Activated B cell treated with CpG ODN at 0.5 μM for 24 hours (primary cell): ENCODE measurements at regions not wholly inside any gene's neighbourhood (a gene's known extent, or its start where the extent isn't known, plus 50 kb on each side); places are given as distances from the start of the nearest gene placed in this dataset.

Experiments
- ATAC-seq: fragments of 200-7000 bp; cut with Tn5 transposase; one replicate; pipeline ENCODE4 v1.10.0; 2021; ENCODE audit warnings: low read depth, mild to moderate bottlenecking, moderate library complexity
- CTCF ChIA-PET: fragments of 350-600 bp; sonication (Branson Sonifier 250); formaldehyde crosslinking; loops from one replicate; lab custom pipeline; 2021; ENCODE audit warnings: antibody characterized with exemption; lab: Charles Lee
- POLR2A ChIA-PET: fragments of 350-600 bp; sonication (Branson Sonifier 250); formaldehyde crosslinking; loops from one replicate; lab custom pipeline; 2021; ENCODE audit warnings: antibody characterized with exemption; lab: Charles Lee
- DNase-seq: peaks from one replicate; pipeline ENCODE4 v3.0.0; 2022
- H3K27ac Mint-ChIP-seq: one replicate; pipeline ENCODE4 v1.8.0; 2020; ENCODE audit warnings: mixed read lengths
- H3K27me3 Mint-ChIP-seq: one replicate; pipeline ENCODE4 v1.8.0; 2021; ENCODE audit warnings: mixed read lengths
- H3K36me3 Mint-ChIP-seq: one replicate; pipeline ENCODE4 v1.8.0; 2021; ENCODE audit warnings: low read depth, mixed read lengths
- H3K4me1 Mint-ChIP-seq: one replicate; pipeline ENCODE4 v1.8.0; 2021; ENCODE audit warnings: mixed read lengths
- H3K4me3 Mint-ChIP-seq: one replicate; pipeline ENCODE4 v1.8.0; 2020; ENCODE audit warnings: mild to moderate bottlenecking, mixed read lengths
- H3K9me3 Mint-ChIP-seq: one replicate; pipeline ENCODE4 v1.8.0; 2020; ENCODE audit warnings: mixed read lengths
- CTCF ChIP-seq: fragments of 200-600 bp; IDR thresholded peaks from one replicate; pipeline ENCODE4 v1.8.0; 2022; ENCODE audit warnings: antibody characterized with exemption, mild to moderate bottlenecking
- intact Hi-C: fragments of 100-400 bp; cut with micrococcal nuclease; formaldehyde crosslinking; loops from one replicate; pipeline ENCODE4 v1.15.1; 2024

- no peak for TF ChIP-seq CTCF
- H3K4me3 Mint-ChIP-seq = no peak overlapping the region
- DNase-seq (no peak), ATAC-seq (no peak)
- no peaks in the 10 kb centered on the region for H3K9me3 Mint-ChIP-seq
- no peaks in the 10 kb centered on the region for H3K36me3 Mint-ChIP-seq
- no peaks in the 10 kb centered on the region for H3K4me1 Mint-ChIP-seq
- intact Hi-C loops = no loop called here
- CTCF ChIA-PET = no interaction called here
- H3K27me3 Mint-ChIP-seq = peaks cover 6% of the 10 kb centered on the region
- POLR2A ChIA-PET = no interaction called here
- H3K27ac Mint-ChIP-seq = no peak overlapping the region
These were observed 345.7 kb upstream of the SATB1 start for GRCh38 chr3:18770800-18771199.

DNA sequence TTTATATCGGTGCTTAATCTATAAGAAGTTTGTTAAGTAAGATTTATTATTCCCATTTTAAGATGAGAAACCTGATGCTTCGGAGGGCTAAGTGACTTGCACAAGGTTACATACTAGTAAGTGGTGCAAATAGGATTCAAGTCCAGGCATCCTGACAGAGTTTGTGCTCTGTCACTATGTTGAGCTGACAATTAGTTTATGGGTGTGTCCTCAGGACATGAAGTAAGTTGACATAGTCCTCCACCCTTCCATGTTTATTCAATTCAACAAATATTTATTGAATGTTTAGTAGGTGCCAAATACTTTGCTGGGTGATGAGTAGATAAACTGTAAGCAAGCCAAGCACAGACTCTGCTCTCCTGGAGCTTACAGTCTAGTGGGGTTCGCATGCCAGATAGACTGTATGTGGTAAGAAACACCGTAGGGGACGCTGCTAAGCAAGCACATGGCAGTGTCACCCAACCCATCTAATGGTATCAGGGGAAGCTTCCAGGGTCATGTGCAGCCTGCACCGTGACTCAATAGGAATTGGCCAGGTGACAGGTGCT lies 342.7 kb upstream of the SATB1 start:
- Mint-ChIP-seq H3K27me3 (no peaks in the 10 kb centered on the region), H3K36me3 (no peaks in the 10 kb centered on the region), H3K27ac (no peak overlapping the region), H3K9me3 (no peaks in the 10 kb centered on the region), H3K4me3 (no peak overlapping the region), H3K4me1 (no peaks in the 10 kb centered on the region)
- intact Hi-C loops = no loop called here
- ATAC-seq = no peak
- ChIA-PET POLR2A (no interaction called here), CTCF (interaction anchor here (2.5 kb wide), 1 partner anchor 10 kb away, joined by 8 read pairs; no protein-coding TSS in a partner anchor)
- DNase-seq = no peak
- no peak for TF ChIP-seq CTCF

DNA sequence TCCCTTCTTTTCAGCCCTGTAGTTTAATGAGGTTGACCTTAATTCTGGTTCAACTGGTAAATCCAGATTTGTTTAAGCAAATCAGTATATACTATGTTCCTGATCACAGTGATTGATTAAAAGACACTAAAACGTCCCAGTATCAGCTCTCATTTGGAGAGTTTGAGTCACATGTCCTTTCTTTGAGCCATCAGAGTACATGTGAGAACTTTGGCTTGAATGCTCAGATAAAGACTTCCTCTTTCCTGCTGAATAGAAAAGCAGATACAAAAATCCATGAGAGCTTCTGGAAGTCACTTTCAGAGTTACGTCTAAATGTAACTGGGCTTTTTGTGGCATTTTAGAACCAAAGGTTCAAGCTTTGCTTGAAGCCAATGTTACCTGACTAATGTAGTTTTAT lies 341.8 kb upstream of the SATB1 start:
- no peak overlapping the region for H3K27ac Mint-ChIP-seq

GRCh38 chr3:18765662-18766061 lies 340.5 kb upstream of the SATB1 start:
- H3K9me3 Mint-ChIP-seq = no peaks in the 10 kb centered on the region
- ChIA-PET POLR2A (no interaction called here), CTCF (no interaction called here)
- no peaks in the 10 kb centered on the region for H3K4me1 Mint-ChIP-seq
- ATAC-seq (no peak), DNase-seq (no peak)
- H3K27me3 Mint-ChIP-seq = no peaks in the 10 kb centered on the region
- H3K27ac Mint-ChIP-seq = no peak overlapping the region
- H3K36me3 Mint-ChIP-seq = no peaks in the 10 kb centered on the region
- no peak overlapping the region for H3K4me3 Mint-ChIP-seq
- TF ChIP-seq CTCF = no peak
- intact Hi-C loops = no loop called here

More for the DNA sequence above, 341.8 kb upstream of the SATB1 start:
- no peak for DNase-seq
- no peak for TF ChIP-seq CTCF
- Mint-ChIP-seq H3K4me1 (no peaks in the 10 kb centered on the region), H3K36me3 (no peaks in the 10 kb centered on the region), H3K27me3 (no peaks in the 10 kb centered on the region), H3K4me3 (no peak overlapping the region), H3K9me3 (no peaks in the 10 kb centered on the region)
- POLR2A ChIA-PET = no interaction called here
- intact Hi-C loops = no loop called here
- CTCF ChIA-PET = interaction anchor here (2.5 kb wide), 1 partner anchor 9 kb away, joined by 8 read pairs; no protein-coding TSS in a partner anchor
- no peak for ATAC-seq

GRCh38 chr3:18765161-18765560 lies 340.0 kb upstream of the SATB1 start:
- H3K9me3 Mint-ChIP-seq = no peaks in the 10 kb centered on the region
- intact Hi-C loops = no loop called here
- no peaks in the 10 kb centered on the region for H3K36me3 Mint-ChIP-seq
- DNase-seq = no peak
- ATAC-seq = no peak
- TF ChIP-seq CTCF = no peak
- no peaks in the 10 kb centered on the region for H3K27me3 Mint-ChIP-seq
- no peaks in the 10 kb centered on the region for H3K4me1 Mint-ChIP-seq
- CTCF ChIA-PET = no interaction called here
- no peak overlapping the region for H3K27ac Mint-ChIP-seq
- no peak overlapping the region for H3K4me3 Mint-ChIP-seq
- POLR2A ChIA-PET = no interaction called here
